ENCODE measurements at regions not wholly inside any gene's neighbourhood (a gene's known extent, or its start where the extent isn't known, plus 50 kb on each side); places are given as distances from the start of the nearest gene placed in this dataset.

- no peak for TF ChIP-seq CTCF (IDR thresholded peaks at IDR 0.05)
- TF ChIP-seq POLR2A (IDR thresholded peaks at IDR 0.05), result no peak
Observed at GRCh38 chr5:163221581-163221980, 215.8 kb upstream of the CCNG1 start.
